Stimulated activated CD4-positive, alpha-beta T cell treated with anti-CD3 and anti-CD28 coated beads, TNF-alpha, amount 100 ng/mL, for 48 hours (primary cell): ENCODE measurements at regions not wholly inside any gene's neighbourhood (a gene's known extent, or its start where the extent isn't known, plus 50 kb on each side); places are given as distances from the start of the nearest gene placed in this dataset.

Experiments used
- DNase-seq, 3 donors: peaks; one replicate each; pipeline ENCODE4 v3.0.0-alpha.2; 2020; ENCODE audit warnings: low read depth in 3 of 3

DNA sequence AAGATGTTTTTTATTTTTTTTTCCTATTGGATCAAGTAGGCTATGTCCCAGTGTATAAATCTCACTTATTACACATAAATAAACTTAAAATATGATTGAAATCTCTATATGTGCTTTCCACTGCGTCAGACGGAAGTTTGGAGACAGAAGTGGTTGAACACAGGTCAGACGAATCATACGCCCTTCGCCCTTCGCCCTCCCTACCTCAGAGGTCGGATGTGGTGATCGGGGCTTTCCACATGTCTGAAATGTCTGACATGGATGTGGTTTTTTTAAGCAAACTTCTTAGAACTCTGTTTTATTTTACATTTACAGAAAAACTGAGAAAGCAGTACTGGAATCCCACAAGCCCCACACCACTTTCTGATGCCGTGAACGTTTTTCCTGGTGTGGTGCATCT is 344.4 kb downstream of the THBS2 start:
- DNase-seq: no peak

DNA sequence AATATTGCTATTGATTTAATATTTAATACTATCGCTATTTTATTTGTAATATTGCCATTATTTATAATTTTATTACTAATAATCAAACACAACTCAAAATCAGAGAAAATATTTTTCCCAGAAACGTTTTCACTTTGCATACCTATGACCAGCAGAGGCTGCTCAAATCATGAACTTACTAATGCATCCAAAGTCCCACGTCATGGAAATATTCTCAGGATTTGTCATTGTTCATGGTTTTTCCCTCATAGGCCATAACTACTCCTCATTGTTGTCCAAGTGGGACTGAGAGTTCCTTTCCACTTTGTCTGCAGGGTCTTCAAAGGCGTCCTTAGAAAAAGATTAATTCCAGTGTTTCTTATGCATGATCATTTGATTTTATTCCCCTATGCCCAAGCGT is 344.8 kb downstream of the THBS2 start:
- no peak for DNase-seq

DNA sequence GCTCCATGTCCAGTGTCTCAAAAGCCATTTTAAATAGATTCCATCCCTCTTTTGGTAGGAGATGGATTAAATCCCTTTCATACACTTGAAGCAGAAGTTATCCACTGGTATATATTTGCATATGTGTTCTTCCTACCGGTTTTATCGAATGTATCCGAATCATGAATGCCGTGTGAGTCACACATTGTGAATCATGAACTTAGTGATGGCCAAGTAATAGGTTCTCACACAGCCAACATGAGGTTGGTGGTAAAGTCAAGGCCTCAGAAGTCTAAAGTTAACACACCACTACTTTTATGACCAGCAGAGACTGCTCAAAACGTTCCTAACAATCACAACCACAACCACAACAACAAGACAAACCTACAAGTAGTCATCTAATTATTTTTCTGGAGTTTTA is 345.5 kb downstream of the THBS2 start:
- DNase-seq: no peak

GRCh38 chr6:168906391-168906790 is 347.3 kb downstream of the THBS2 start:
- DNase-seq: no peak

DNA sequence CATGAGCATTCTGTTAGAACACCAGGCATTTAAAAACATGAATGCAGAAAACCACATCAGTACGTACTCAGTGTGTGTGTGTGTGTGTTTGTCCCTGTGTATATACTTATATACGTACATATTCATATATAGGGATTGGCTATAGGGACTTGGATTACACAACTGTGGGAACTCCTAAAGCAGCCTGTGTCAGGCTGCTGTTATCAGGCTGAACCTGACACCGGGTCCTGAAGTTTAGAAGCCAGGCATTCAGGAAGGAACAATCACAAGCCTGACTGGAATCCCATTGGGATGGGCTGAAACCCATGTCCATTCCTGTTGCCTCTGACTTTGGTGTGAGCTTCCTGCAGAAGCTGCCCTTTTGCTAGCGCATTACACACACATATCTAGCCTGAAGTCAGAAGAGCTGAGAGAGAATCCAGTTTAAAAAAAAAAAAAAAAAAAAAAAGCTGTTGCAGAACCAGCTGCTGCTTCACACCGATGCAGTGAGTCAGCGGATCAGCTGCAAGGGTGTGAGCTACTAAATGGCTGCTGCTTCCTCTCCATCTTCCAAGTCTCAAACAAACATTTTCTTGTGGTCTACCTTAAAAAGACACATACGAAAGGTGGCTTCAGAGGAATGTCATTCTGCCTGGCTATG is 348.1 kb downstream of the THBS2 start:
- DNase-seq: no peak

GRCh38 chr6:168903613-168904345 is 349.9 kb downstream of the THBS2 start:
- no peak for DNase-seq

GRCh38 chr6:168902075-168902474 is 351.6 kb downstream of the THBS2 start:
- DNase-seq: no peak

DNA sequence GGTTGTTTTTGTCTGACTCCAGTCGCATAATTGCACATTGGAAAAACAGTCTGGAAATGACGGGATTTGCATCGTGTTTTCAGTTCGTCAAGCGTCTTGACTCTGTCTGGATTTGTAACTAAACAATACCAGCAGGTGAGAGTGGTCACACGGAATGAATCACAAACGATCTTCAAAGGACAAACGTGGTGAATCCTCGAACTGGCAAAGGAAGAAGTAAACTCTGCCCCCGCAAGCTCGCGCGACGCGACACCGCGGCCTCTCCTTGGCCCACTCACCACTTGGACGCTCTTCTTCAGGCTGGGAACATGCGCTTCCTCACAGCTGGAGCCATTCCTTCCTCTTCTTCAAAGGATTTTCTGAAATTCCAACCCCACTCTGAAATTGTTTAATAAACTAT is 352.6 kb downstream of the THBS2 start:
- DNase-seq: no peak

DNA sequence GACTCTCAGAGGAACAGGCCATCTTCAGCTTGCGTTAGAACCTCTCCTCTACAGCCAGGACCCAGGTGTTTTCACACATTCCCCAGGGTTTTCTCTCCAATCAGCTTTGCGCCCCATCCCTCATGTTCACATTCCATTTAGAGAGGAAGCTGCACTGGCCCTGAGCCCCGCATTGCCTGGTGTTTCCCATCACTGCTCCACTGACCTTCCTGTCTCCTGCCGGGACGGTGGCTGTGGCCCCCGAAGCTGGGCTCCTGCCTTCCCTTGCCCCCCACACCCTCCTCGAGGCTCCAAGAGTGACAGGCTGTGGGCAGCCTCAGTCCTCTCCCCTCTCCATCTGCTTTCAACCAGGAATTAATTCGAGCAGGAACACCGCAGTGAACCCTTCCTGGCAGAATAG is 357.3 kb downstream of the THBS2 start:
- DNase-seq: no peak

DNA sequence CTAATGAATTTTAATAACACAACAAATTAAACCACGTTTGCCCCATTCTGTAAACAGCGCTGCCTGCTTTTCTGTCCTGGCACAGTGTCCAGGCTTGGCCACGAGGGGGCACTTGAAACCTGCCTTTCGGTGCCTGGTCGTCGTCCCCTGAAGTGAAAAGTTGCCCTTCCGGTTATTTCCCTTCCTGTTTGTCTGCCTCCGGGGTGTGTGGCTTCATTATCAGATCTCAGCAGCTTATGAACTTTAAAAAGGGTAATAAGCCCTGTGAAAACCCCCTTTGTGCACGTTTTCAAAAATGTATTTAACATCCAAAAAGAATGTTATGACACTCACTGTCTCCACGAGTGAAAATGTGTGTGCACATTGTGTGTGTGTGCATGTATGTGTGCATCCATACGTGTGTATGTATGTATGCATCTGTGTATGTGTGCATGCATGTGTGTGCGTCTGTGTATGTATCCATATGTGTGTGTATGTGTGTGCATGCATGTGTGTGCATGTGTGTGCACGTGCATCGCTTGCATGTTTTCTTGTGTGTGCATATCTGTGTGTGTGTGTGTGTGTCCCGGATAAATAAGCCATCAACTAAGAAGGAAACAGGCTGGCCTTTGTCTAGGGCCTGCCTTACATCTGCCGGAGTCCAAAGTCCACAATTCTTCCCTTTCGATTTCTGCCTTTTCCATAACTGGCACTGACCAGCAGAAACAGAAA is 358.4 kb downstream of the THBS2 start:
- DNase-seq: peak; percentile 52 to 70 (median 59)

DNA sequence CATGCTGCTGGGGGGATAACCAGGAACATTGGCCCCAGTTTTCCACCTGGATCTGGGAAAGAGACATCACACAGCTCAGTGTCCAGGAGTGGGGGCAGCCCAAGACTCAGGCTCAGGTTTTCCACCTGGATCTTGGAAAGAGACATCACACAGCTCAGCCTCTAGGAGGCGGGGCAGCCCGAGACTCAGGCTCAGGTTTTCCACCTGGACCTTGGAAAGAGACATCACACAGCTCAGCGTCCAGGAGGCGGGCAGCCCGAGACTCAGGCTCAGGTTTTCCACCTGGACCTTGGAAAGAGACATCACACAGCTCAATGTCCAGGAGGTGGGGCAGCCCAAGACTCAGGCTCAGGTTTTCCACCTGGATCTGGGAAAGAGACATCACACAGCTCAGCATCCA is 361.6 kb downstream of the THBS2 start:
- DNase-seq: no peak

DNA sequence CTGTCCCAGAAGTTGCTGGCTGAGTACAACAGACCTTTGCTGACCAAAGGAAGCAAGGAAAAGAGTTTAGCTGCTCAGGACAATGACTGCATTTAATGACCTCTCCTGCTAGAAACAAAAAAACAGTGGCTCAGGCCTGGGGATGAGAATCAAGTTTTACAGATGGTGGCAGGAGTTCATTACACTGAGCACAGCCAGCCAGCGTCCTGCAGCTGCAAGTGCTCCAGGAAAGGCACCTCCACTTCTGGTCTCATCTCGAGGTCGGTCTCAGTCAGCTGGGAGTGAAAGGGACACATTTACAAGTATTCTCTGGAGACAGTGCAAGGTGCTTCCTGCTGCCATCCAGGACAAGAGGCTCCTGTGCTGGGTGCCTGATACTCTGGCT is 362.7 kb downstream of the THBS2 start:
- DNase-seq: no peak

- no peak for DNase-seq
Measured at GRCh38 chr6:168890306-168890980, 363.2 kb downstream of the THBS2 start.

GRCh38 chr6:168888786-168889345 is 364.8 kb downstream of the THBS2 start:
- DNase-seq: no peak

DNA sequence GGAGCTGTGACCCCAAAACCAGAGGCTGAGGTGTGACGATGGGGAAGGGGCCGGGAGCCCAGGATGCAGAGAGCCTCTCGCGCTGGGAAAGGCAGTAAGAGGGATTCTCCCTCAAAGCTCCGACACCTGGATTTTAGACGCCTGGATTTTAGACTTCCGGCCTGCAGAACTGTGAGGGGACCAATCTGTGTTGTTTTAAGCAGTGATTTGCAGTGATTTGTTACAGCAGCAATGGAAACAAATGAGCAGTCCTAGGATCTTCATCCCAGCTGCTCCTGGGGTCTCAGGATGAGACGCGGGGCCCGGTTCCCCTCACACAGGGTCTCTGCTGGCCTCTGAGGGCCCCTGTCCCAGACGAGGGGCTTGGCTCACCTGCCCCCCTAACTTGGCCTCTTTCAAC is 365.5 kb downstream of the THBS2 start:
- no peak for DNase-seq

- DNase-seq: no peak
Measured at GRCh38 chr6:168887621-168888020, 366.0 kb downstream of the THBS2 start.

DNA sequence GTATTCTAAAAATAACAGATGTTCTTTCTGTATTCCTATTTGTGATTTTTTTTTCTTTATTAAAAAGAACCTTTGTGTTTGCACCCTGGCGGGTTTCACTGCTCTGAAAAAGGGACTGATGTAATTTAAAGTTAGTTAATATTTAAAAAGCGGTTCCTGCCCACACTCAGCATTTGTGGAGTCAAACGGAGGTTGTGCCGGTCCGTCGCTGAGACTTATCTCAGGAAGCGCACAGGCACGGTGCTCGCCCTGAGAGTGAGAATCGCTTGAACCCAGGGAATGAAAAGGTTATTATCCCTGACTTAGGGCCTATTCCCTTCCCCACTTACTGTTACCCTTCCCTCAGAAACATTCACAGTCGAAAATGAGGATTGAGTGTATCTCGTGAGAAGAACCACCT is 366.7 kb downstream of the THBS2 start:
- no peak for DNase-seq

DNA sequence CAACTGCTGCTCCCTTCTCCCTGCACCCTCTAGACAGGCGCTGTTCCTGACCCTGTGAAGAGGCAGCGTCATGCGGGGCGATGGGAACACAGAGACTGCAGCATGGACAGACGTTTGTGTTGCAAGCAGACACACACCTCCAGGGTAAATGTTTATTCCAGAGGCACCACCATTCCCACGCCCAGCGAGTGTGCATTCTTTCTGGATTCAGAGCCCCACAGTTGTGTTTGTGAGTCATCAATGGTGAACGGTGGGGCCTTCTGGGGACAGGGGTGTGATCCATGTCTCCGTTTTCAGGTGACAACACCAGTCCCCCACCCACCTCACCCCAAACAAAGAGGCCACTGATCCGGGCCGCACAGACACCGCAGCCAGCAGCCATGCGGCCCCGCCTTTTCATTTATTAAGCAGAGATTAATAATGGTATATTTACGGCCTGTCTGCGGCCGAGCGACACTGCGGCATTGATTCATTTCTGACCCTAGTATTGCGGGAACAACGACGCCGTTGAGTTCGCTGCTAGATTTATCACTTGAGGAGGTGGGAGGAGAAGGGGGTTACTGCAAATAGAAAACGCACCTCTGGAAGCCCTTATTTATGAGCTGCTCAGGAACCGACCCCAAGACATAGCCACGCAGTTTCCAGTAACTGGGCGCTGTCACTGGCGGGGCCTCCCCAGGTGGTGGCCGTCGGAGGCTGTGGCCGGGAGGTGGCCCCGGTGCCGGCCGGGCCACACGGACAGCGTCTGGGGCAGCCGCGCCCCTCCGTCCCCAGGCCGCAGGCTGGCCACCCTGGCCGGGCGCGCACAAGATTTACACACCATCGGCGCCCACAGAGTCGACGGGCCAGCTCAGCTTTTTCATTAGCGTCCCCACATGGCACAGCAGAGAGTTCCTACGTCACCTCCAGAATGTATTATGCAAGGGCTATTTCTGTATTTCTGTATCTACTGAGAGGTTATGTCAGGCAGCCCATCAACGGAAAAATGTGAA is 367.6 kb downstream of the THBS2 start:
- DNase-seq: no peak

DNA sequence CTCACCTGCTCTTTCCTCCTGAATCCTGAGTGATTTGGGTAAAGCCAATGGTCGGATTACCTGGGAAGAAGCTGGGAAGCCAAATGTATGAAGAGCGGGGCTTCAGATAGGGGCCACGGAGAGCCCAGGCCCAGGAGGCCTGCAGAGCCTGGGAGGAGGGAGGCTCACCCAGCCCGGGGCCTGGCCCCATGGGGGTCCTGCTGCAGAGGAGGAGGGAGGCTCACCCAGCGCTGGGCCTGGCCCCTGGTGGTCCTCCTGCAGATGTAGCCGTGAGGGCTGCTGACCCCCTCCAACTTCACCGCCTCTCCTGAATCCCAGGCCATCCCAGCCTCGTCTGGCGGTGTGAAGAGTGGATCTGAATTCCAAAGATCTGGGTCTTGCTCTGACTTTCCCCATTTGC is 368.4 kb downstream of the THBS2 start:
- no peak for DNase-seq

GRCh38 chr6:168884646-168885086 is 369.0 kb downstream of the THBS2 start:
- peak; percentile 57 to 65 (median 63) for DNase-seq
